Sigmoid colon (tissue), 6 donors: ENCODE measurements at regions not wholly inside any gene's neighbourhood (a gene's known extent, or its start where the extent isn't known, plus 50 kb on each side); places are given as distances from the start of the nearest gene placed in this dataset.

Experiments used
- DNase-seq: peaks from one replicate; pipeline ENCODE4 v3.0.0-alpha.2; 2019
- H3K27ac ChIP-seq, 4 donors: fragments of 200-600 bp; sonication (generic); one replicate each; pipeline ENCODE4 v1.5.1; 2016 to 2019; ENCODE audit warnings: mild to moderate bottlenecking in 1 of 4
- H3K27me3 ChIP-seq, 3 donors: fragments of 200-600 bp; sonication (generic); one replicate each; pipeline ENCODE4 v1.5.1; 2019; ENCODE audit warnings: mild to moderate bottlenecking in 1 of 3
- H3K36me3 ChIP-seq, 4 donors: fragments of 200-600 bp; sonication (generic); one replicate each; pipeline ENCODE4 v1.5.1; 2016 to 2019
- H3K4me1 ChIP-seq, 4 donors: fragments of 200-600 bp; sonication (generic); one replicate each; pipeline ENCODE4 v1.5.1; 2017 to 2019
- H3K4me3 ChIP-seq, 4 donors: fragments of 200-600 bp; sonication (generic); one replicate each; pipeline ENCODE4 v1.5.1; 2017 to 2019; ENCODE audit warnings: mild to moderate bottlenecking in 2 of 4, moderate library complexity in 1 of 4
- H3K9me3 ChIP-seq, 4 donors: fragments of 200-600 bp in 3 of 4; sonication (generic) in 3 of 4; one replicate each; pipeline versions ENCODE4 v1.5.1 to v1.6.1; 2013 to 2019
- CTCF ChIP-seq, 4 experiments: fragments of 450-650 bp in 3 of 4; fragments of 200-600 bp in 1 of 4; IDR thresholded peaks; one replicate each; pipeline ENCODE4 v1.5.1; 2016 to 2019; ENCODE audit warnings: antibody characterized with exemption in 4 of 4, mild to moderate bottlenecking in 3 of 4, moderate library complexity in 2 of 4
- EP300 ChIP-seq, 4 donors: sonication (generic); formaldehyde crosslinking; IDR thresholded peaks; one replicate each; pipeline ENCODE4 v1.6.1; 2017; ENCODE audit warnings: antibody characterized with exemption in 4 of 4
- POLR2A ChIP-seq, 2 donors: fragments of 450-650 bp; IDR thresholded peaks; one replicate each; pipeline ENCODE4 v1.6.1; 2016; ENCODE audit warnings: antibody characterized with exemption in 2 of 2, mild to moderate bottlenecking in 2 of 2, moderate library complexity in 2 of 2
- POLR2AphosphoS5 ChIP-seq, 4 donors: sonication (generic); formaldehyde crosslinking; IDR thresholded peaks; one replicate each; pipeline ENCODE4 v1.6.1; 2017; ENCODE audit warnings: antibody characterized with exemption in 4 of 4
- WGBS, 2 donors: extraction: QIAGEN DNeasy Blood & Tissue Kit; methylation state at CpG; one replicate each; pipeline ENCODE4 v1.1.7; 2013; 5-methylcytosine and 5-hydroxymethylcytosine counted together
- intact Hi-C: fragments of 100-400 bp; cut with DNase I; formaldehyde crosslinking; loops from one replicate; pipeline ENCODE4 v1.15.1; 2023
- donor health status: healthy with polysubstance abuse.
- donor health status: healthy.

- Histone ChIP-seq H3K36me3 (no peaks in the 10 kb centered on the region), H3K4me1 (no peaks in the 10 kb centered on the region), H3K4me3 (no peak overlapping the region), H3K9me3 (peaks cover 0 to 2% (median 0%) of the 10 kb centered on the region in 4 donors), H3K27me3 (no peaks in the 10 kb centered on the region), H3K27ac (no peak overlapping the region)
- intact Hi-C loops = no loop called here
- no peak for DNase-seq
- 92 to 95% methylated on average over 9 of the region's 9 CpGs for WGBS, 2 donors
- no peak for TF ChIP-seq POLR2AphosphoS5 (IDR thresholded peaks at IDR 0.05)
- no peak for TF ChIP-seq EP300 (IDR thresholded peaks at IDR 0.05)
- no peak for TF ChIP-seq CTCF (IDR thresholded peaks at IDR 0.05)
- no peak for TF ChIP-seq POLR2A (IDR thresholded peaks at IDR 0.05)
Measured at GRCh38 chr5:51275428-51275827, 107.8 kb upstream of the ISL1 start.

- intact Hi-C loops = no loop called here
- H3K27ac ChIP-seq = no peak overlapping the region
- WGBS, 2 donors = 86% methylated on average over 2 of the region's 2 CpGs
- H3K4me1 ChIP-seq = no peaks in the 10 kb centered on the region
- TF ChIP-seq POLR2A (IDR thresholded peaks at IDR 0.05) = no peak
- H3K9me3 ChIP-seq = peaks cover 0 to 2% (median 0%) of the 10 kb centered on the region in 4 donors
- no peaks in the 10 kb centered on the region for H3K27me3 ChIP-seq
- H3K36me3 ChIP-seq = no peaks in the 10 kb centered on the region
- no peak for DNase-seq
- H3K4me3 ChIP-seq = no peak overlapping the region
Measured at GRCh38 chr5:51276250-51276649, 107.0 kb upstream of the ISL1 start.

GRCh38 chr5:51278539-51278938 lies 104.7 kb upstream of the ISL1 start:
- intact Hi-C loops = no loop called here
- Histone ChIP-seq H3K4me1 (no peaks in the 10 kb centered on the region), H3K27ac (no peak overlapping the region), H3K4me3 (no peak overlapping the region), H3K27me3 (no peaks in the 10 kb centered on the region), H3K9me3 (peaks cover 0 to 2% (median 0%) of the 10 kb centered on the region in 4 donors), H3K36me3 (no peaks in the 10 kb centered on the region)
- TF ChIP-seq POLR2AphosphoS5 (IDR thresholded peaks at IDR 0.05) (no peak), POLR2A (IDR thresholded peaks at IDR 0.05) (no peak), CTCF (IDR thresholded peaks at IDR 0.05) (no peak), EP300 (IDR thresholded peaks at IDR 0.05) (no peak)
- 29 to 40% methylated on average over 3 of the region's 3 CpGs for WGBS, 2 donors
- no peak for DNase-seq

- Histone ChIP-seq H3K36me3 (no peaks in the 10 kb centered on the region), H3K4me1 (no peaks in the 10 kb centered on the region), H3K4me3 (no peak overlapping the region), H3K9me3 (peaks cover 0 to 2% (median 0%) of the 10 kb centered on the region in 4 donors), H3K27me3 (no peaks in the 10 kb centered on the region), H3K27ac (no peak overlapping the region)
- 83 to 89% methylated on average over 7 of the region's 7 CpGs for WGBS, 2 donors
- intact Hi-C loops = no loop called here
- DNase-seq = no peak
- TF ChIP-seq CTCF (IDR thresholded peaks at IDR 0.05) (no peak), EP300 (IDR thresholded peaks at IDR 0.05) (no peak), POLR2A (IDR thresholded peaks at IDR 0.05) (no peak), POLR2AphosphoS5 (IDR thresholded peaks at IDR 0.05) (no peak)
Measured at GRCh38 chr5:51279983-51280706, 103.1 kb upstream of the ISL1 start.

- Histone ChIP-seq H3K4me1 (no peaks in the 10 kb centered on the region), H3K27me3 (no peaks in the 10 kb centered on the region), H3K27ac (no peak overlapping the region), H3K36me3 (no peaks in the 10 kb centered on the region), H3K4me3 (no peak overlapping the region), H3K9me3 (no peaks in the 10 kb centered on the region)
- intact Hi-C loops = no loop called here
- no peak for TF ChIP-seq EP300 (IDR thresholded peaks at IDR 0.05)
- no peak for TF ChIP-seq POLR2AphosphoS5 (IDR thresholded peaks at IDR 0.05)
- TF ChIP-seq CTCF (IDR thresholded peaks at IDR 0.05) = no peak
- TF ChIP-seq POLR2A (IDR thresholded peaks at IDR 0.05) = no peak
- 50 to 60% methylated on average over 4 of the region's 4 CpGs for WGBS, 2 donors
- no peak for DNase-seq
Measured at GRCh38 chr5:51286046-51286445, 97.2 kb upstream of the ISL1 start.
